Peyer's patch (tissue), 4 donors: ENCODE measurements at regions not wholly inside any gene's neighbourhood (a gene's known extent, or its start where the extent isn't known, plus 50 kb on each side); places are given as distances from the start of the nearest gene placed in this dataset.

Experiments
- DNase-seq, 3 donors: peaks; one replicate each; pipeline ENCODE4 v3.0.0-alpha.2; 2017 to 2019
- H3K27ac ChIP-seq, 4 donors: fragments of 200-600 bp; sonication (generic); one replicate each; pipeline ENCODE4 v1.5.1; 2016 to 2019
- H3K27me3 ChIP-seq, 2 donors: fragments of 200-600 bp; sonication (generic); one replicate each; pipeline ENCODE4 v1.5.1; 2019
- H3K36me3 ChIP-seq, 3 donors: fragments of 200-600 bp; sonication (generic); one replicate each; pipeline ENCODE4 v1.5.1; 2016 to 2019
- H3K4me1 ChIP-seq, 4 donors: fragments of 200-600 bp; sonication (generic); one replicate each; pipeline ENCODE4 v1.5.1; 2016 to 2019
- H3K4me3 ChIP-seq, 4 donors: fragments of 200-600 bp; sonication (generic); 1 replicate in 3 of 4; 2 replicates in 1 of 4; pipeline ENCODE4 v1.5.1; 2016 to 2019; ENCODE audit warnings: mild to moderate bottlenecking in 1 of 4
- H3K9me3 ChIP-seq, 4 donors: fragments of 200-600 bp; sonication (generic); one replicate each; pipeline ENCODE4 v1.5.1; 2016 to 2019; ENCODE audit warnings: mild to moderate bottlenecking in 1 of 4
- CTCF ChIP-seq, 6 experiments: fragments of 450-650 bp in 4 of 6; fragments of 200-600 bp in 2 of 6; sonication (generic) in 1 of 6; IDR thresholded peaks; one replicate each; pipeline ENCODE4 v1.5.1; 2017 to 2019; ENCODE audit warnings: antibody characterized with exemption in 6 of 6, mild to moderate bottlenecking in 3 of 6, moderate library complexity in 1 of 6
- POLR2A ChIP-seq, 2 donors: fragments of 450-650 bp; IDR thresholded peaks; one replicate each; pipeline ENCODE4 v1.5.1; 2017; ENCODE audit warnings: antibody characterized with exemption in 2 of 2, mild to moderate bottlenecking in 2 of 2, moderate library complexity in 2 of 2

GRCh38 chr2:238703436-238703835 is 144.4 kb upstream of the TWIST2 start:
- no peaks in the 10 kb centered on the region for H3K4me1 ChIP-seq
- H3K9me3 ChIP-seq, result no peaks in the 10 kb centered on the region
- DNase-seq, result no peak
- no peak overlapping the region for H3K4me3 ChIP-seq
- H3K27me3 ChIP-seq, result no peaks in the 10 kb centered on the region
- no peaks in the 10 kb centered on the region for H3K36me3 ChIP-seq
- H3K27ac ChIP-seq, result no peak overlapping the region
- TF ChIP-seq CTCF (IDR thresholded peaks at IDR 0.05), result no peak
- no peak for TF ChIP-seq POLR2A (IDR thresholded peaks at IDR 0.05)

GRCh38 chr2:238704471-238705225 is 143.2 kb upstream of the TWIST2 start:
- no peaks in the 10 kb centered on the region for H3K4me1 ChIP-seq
- DNase-seq, result no peak
- no peak overlapping the region for H3K27ac ChIP-seq
- H3K27me3 ChIP-seq, result no peaks in the 10 kb centered on the region
- no peaks in the 10 kb centered on the region for H3K9me3 ChIP-seq
- TF ChIP-seq POLR2A (IDR thresholded peaks at IDR 0.05) (no peak), CTCF (IDR thresholded peaks at IDR 0.05) (no peak)
- H3K36me3 ChIP-seq, result no peaks in the 10 kb centered on the region
- no peak overlapping the region for H3K4me3 ChIP-seq

GRCh38 chr2:238706163-238706562 is 141.7 kb upstream of the TWIST2 start:
- H3K27ac ChIP-seq, result no peak overlapping the region
- H3K9me3 ChIP-seq, result no peaks in the 10 kb centered on the region
- DNase-seq, result peak in 1 of 3 donors; percentile 5
- no peaks in the 10 kb centered on the region for H3K36me3 ChIP-seq
- H3K27me3 ChIP-seq, result no peaks in the 10 kb centered on the region
- TF ChIP-seq POLR2A (IDR thresholded peaks at IDR 0.05) (no peak), CTCF (IDR thresholded peaks at IDR 0.05) (no peak)
- no peaks in the 10 kb centered on the region for H3K4me1 ChIP-seq
- H3K4me3 ChIP-seq, result no peak overlapping the region

- no peak overlapping the region for H3K4me3 ChIP-seq
- no peak for DNase-seq
- no peaks in the 10 kb centered on the region for H3K36me3 ChIP-seq
- no peaks in the 10 kb centered on the region for H3K27me3 ChIP-seq
- H3K27ac ChIP-seq, result no peak overlapping the region
- TF ChIP-seq POLR2A (IDR thresholded peaks at IDR 0.05) (no peak), CTCF (IDR thresholded peaks at IDR 0.05) (peak in 2 of 6 experiments; percentile 7 to 10)
- no peaks in the 10 kb centered on the region for H3K9me3 ChIP-seq
- H3K4me1 ChIP-seq, result no peaks in the 10 kb centered on the region
Observed at GRCh38 chr2:238706673-238707072, 141.2 kb upstream of the TWIST2 start.

GRCh38 chr2:238709325-238710025 is 138.4 kb upstream of the TWIST2 start:
- TF ChIP-seq POLR2A (IDR thresholded peaks at IDR 0.05) (no peak), CTCF (IDR thresholded peaks at IDR 0.05) (no peak)
- H3K27ac ChIP-seq, result no peak overlapping the region
- DNase-seq, result no peak
- H3K9me3 ChIP-seq, result no peaks in the 10 kb centered on the region
- H3K4me3 ChIP-seq, result no peak overlapping the region
- H3K36me3 ChIP-seq, result no peaks in the 10 kb centered on the region
- H3K4me1 ChIP-seq, result no peaks in the 10 kb centered on the region
- H3K27me3 ChIP-seq, result no peaks in the 10 kb centered on the region
